ENCODE measurements at regions not wholly inside any gene's neighbourhood (a gene's known extent, or its start where the extent isn't known, plus 50 kb on each side); places are given as distances from the start of the nearest gene placed in this dataset.
"Not testable (repeated sequence)": the region's sequence is repeated elsewhere in the genome, so short reads cannot be mapped to it uniquely, and the experiment has no call there.

DNA sequence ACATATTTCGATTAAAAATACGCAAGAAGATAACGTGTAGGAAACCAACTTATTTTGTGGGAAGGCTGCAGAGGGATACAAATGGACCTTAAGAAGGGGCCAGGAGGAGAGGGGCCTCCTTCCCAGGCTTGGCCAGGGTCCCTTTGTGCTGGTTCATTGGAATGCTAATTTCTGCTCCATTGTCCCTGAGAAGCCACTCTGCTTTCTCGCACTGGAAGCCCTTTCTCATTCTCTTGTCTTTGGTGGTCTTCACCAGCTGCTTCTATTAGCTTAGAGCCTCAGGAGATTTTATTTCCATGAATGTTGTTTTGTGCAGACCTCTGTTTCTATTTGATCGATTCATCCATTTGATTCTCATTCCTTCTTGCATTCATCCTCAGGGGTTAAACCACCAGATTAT is 325.4 kb downstream of the TMEM38B start:
- H3K4me2 ChIP-seq (ENCODE audit: low read depth, low read length, poor library complexity, severe bottlenecking): no peak overlapping the region
- no peaks in the 10 kb centered on the region for H4K20me1 ChIP-seq (ENCODE audit: insufficient read depth, low read depth, low read length)
- H3K27me3 ChIP-seq (ENCODE audit: low read length): no peaks in the 10 kb centered on the region
- DNase-seq: no peak
- no peaks in the 10 kb centered on the region for H3K79me2 ChIP-seq (ENCODE audit: low read length)
- H3K27ac ChIP-seq (ENCODE audit: low read length): no peak overlapping the region
- H3K36me3 ChIP-seq (ENCODE audit: insufficient read depth, low read length): no peaks in the 10 kb centered on the region
- H3K4me1 ChIP-seq (ENCODE audit: low read length): no peaks in the 10 kb centered on the region
- no peaks in the 10 kb centered on the region for H3K9me3 ChIP-seq (ENCODE audit: low read length)
- H2AFZ ChIP-seq (ENCODE audit: low read length): no peak overlapping the region
- H3K4me3 ChIP-seq (ENCODE audit: low read length): no peak overlapping the region
- no peaks in the 10 kb centered on the region for H3K9me2 ChIP-seq (replicated peaks; ENCODE audit: insufficient read depth, low read length)
- no peak overlapping the region for H3K9ac ChIP-seq (ENCODE audit: low read length)

DNA sequence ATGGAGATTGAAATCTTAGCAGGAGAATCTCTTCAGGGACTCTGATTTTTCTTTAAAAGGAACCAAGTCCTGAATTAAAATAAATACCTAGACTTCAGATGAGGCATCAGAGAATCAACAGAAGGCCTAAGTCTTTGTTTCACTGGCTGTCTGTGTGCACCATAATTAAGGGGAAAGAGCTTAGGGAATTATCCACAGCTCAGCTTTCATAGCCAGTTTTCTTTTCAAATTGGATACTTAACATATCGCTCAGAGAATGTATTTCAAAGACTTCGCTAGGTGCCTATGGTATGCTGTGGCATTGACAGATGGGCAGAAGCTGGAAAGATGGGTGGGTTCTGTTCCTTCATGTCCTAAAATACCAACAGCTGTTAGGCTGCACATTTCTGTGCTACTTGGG is 325.8 kb downstream of the TMEM38B start:
- Histone ChIP-seq H3K4me2 (ENCODE audit: low read depth, low read length, poor library complexity, severe bottlenecking) (no peak overlapping the region), H3K9me3 (ENCODE audit: low read length) (no peaks in the 10 kb centered on the region), H4K20me1 (ENCODE audit: insufficient read depth, low read depth, low read length) (no peaks in the 10 kb centered on the region), H3K79me2 (ENCODE audit: low read length) (no peaks in the 10 kb centered on the region), H3K36me3 (ENCODE audit: insufficient read depth, low read length) (no peaks in the 10 kb centered on the region), H3K27me3 (ENCODE audit: low read length) (no peaks in the 10 kb centered on the region), H2AFZ (ENCODE audit: low read length) (no peak overlapping the region), H3K4me3 (ENCODE audit: low read length) (no peak overlapping the region), H3K4me1 (ENCODE audit: low read length) (no peaks in the 10 kb centered on the region), H3K9ac (ENCODE audit: low read length) (no peak overlapping the region), H3K27ac (ENCODE audit: low read length) (no peak overlapping the region), H3K9me2 (replicated peaks; ENCODE audit: insufficient read depth, low read length) (no peaks in the 10 kb centered on the region)
- no peak for DNase-seq

GRCh38 chr9:106023455-106023854 is 329.1 kb downstream of the TMEM38B start:
- no peaks in the 10 kb centered on the region for H3K79me2 ChIP-seq (ENCODE audit: low read length)
- no peaks in the 10 kb centered on the region for H4K20me1 ChIP-seq (ENCODE audit: insufficient read depth, low read depth, low read length)
- no peaks in the 10 kb centered on the region for H3K4me1 ChIP-seq (ENCODE audit: low read length)
- H3K27me3 ChIP-seq (ENCODE audit: low read length): no peaks in the 10 kb centered on the region
- no peaks in the 10 kb centered on the region for H3K36me3 ChIP-seq (ENCODE audit: insufficient read depth, low read length)
- H3K4me3 ChIP-seq (ENCODE audit: low read length): no peak overlapping the region
- H3K9me3 ChIP-seq (ENCODE audit: low read length): no peaks in the 10 kb centered on the region
- DNase-seq: no peak
- no peaks in the 10 kb centered on the region for H3K9me2 ChIP-seq (replicated peaks; ENCODE audit: insufficient read depth, low read length)
- no peak overlapping the region for H3K27ac ChIP-seq (ENCODE audit: low read length)
- no peak overlapping the region for H3K9ac ChIP-seq (ENCODE audit: low read length)
- H3K4me2 ChIP-seq (ENCODE audit: low read depth, low read length, poor library complexity, severe bottlenecking): no peak overlapping the region
- no peak overlapping the region for H2AFZ ChIP-seq (ENCODE audit: low read length)

- Histone ChIP-seq H3K4me3 (ENCODE audit: low read length) (no peak overlapping the region), H3K79me2 (ENCODE audit: low read length) (no peaks in the 10 kb centered on the region), H3K4me1 (ENCODE audit: low read length) (no peaks in the 10 kb centered on the region), H3K4me2 (ENCODE audit: low read depth, low read length, poor library complexity, severe bottlenecking) (no peak overlapping the region), H3K27me3 (ENCODE audit: low read length) (no peaks in the 10 kb centered on the region), H3K27ac (ENCODE audit: low read length) (no peak overlapping the region), H3K9me3 (ENCODE audit: low read length) (no peaks in the 10 kb centered on the region), H2AFZ (ENCODE audit: low read length) (no peak overlapping the region), H3K36me3 (ENCODE audit: insufficient read depth, low read length) (no peaks in the 10 kb centered on the region), H3K9me2 (replicated peaks; ENCODE audit: insufficient read depth, low read length) (no peaks in the 10 kb centered on the region), H3K9ac (ENCODE audit: low read length) (no peak overlapping the region), H4K20me1 (ENCODE audit: insufficient read depth, low read depth, low read length) (no peaks in the 10 kb centered on the region)
- DNase-seq: no peak
Observed at GRCh38 chr9:106025453-106025852, 331.1 kb downstream of the TMEM38B start.

DNA sequence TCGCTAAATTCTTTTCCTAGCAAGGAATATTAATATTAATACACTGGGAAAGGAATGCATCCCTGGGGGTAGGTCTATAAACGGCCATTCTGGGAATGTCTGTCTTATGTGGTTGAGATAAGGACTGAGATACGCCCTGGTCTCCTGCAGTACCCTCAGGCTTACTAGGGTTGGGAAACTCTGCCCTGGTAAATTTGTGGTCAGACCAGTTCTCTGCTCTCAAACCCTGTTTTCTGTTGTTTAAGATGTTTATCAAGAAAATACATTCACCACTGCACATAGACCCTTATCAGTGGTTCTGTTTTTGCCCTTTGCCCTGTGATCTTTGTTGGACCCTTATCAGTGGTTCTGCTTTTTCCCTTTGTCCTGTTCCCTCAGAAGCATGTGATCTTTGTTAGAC is 335.8 kb downstream of the TMEM38B start:
- H3K9me2 ChIP-seq (replicated peaks; ENCODE audit: insufficient read depth, low read length); H3K4me2 ChIP-seq (ENCODE audit: low read depth, low read length, poor library complexity, severe bottlenecking); H3K36me3 ChIP-seq (ENCODE audit: insufficient read depth, low read length); H3K27me3 ChIP-seq (ENCODE audit: low read length); H2AFZ ChIP-seq (ENCODE audit: low read length); H4K20me1 ChIP-seq (ENCODE audit: insufficient read depth, low read depth, low read length); H3K4me3 ChIP-seq (ENCODE audit: low read length); H3K9me3 ChIP-seq (ENCODE audit: low read length); H3K4me1 ChIP-seq (ENCODE audit: low read length); H3K79me2 ChIP-seq (ENCODE audit: low read length); H3K9ac ChIP-seq (ENCODE audit: low read length); H3K27ac ChIP-seq (ENCODE audit: low read length); DNase-seq: not testable (repeated sequence)

DNA sequence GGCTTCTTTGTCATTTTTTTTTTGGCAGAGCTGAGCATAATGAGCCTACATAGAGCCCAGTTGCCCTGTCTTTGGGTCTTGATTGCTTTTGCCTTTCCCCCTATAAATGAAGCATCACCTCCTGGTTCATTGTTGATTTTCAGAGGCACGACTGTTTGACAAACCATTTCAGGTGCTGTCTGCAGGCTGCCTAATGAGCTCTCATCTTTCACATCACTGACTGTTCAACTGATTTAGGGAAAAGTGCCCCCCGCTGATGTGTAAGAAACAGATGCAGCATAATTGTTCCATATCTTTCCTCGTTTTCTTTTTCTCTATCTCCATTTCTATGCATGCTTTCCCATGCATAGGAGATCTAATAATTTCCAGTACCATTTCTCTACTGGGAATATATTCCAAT is 338.6 kb downstream of the TMEM38B start:
- H3K79me2 ChIP-seq (ENCODE audit: low read length): no peaks in the 10 kb centered on the region
- no peaks in the 10 kb centered on the region for H3K36me3 ChIP-seq (ENCODE audit: insufficient read depth, low read length)
- H3K27me3 ChIP-seq (ENCODE audit: low read length): no peaks in the 10 kb centered on the region
- no peak overlapping the region for H3K4me2 ChIP-seq (ENCODE audit: low read depth, low read length, poor library complexity, severe bottlenecking)
- no peak overlapping the region for H3K4me3 ChIP-seq (ENCODE audit: low read length)
- no peak overlapping the region for H3K27ac ChIP-seq (ENCODE audit: low read length)
- H2AFZ ChIP-seq (ENCODE audit: low read length): no peak overlapping the region
- no peak overlapping the region for H3K9ac ChIP-seq (ENCODE audit: low read length)
- no peaks in the 10 kb centered on the region for H4K20me1 ChIP-seq (ENCODE audit: insufficient read depth, low read depth, low read length)
- no peaks in the 10 kb centered on the region for H3K9me2 ChIP-seq (replicated peaks; ENCODE audit: insufficient read depth, low read length)
- H3K4me1 ChIP-seq (ENCODE audit: low read length): no peaks in the 10 kb centered on the region
- DNase-seq: no peak
- H3K9me3 ChIP-seq (ENCODE audit: low read length): no peaks in the 10 kb centered on the region

DNA sequence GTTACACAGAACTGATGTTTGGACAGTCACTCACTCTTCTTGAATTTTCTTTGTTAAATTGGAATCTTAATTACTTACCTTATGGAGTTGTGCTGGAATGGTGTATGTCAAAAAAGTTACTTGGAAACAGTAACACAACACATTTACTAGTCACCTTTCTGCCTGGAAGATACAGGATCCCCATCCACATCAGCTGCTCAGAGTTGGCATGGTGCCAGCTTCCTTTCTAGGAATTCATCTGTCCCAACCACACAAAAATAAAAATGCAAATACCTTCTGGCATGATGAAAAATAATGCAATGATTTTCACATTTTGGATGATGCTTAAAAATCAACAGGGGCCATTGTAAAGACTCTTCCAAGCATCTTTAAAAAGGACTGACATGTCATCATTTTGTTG is 341.5 kb downstream of the TMEM38B start:
- H3K9me2 ChIP-seq (replicated peaks; ENCODE audit: insufficient read depth, low read length): no peaks in the 10 kb centered on the region
- H2AFZ ChIP-seq (ENCODE audit: low read length): no peak overlapping the region
- no peaks in the 10 kb centered on the region for H4K20me1 ChIP-seq (ENCODE audit: insufficient read depth, low read depth, low read length)
- no peaks in the 10 kb centered on the region for H3K36me3 ChIP-seq (ENCODE audit: insufficient read depth, low read length)
- no peak overlapping the region for H3K4me3 ChIP-seq (ENCODE audit: low read length)
- no peak overlapping the region for H3K4me2 ChIP-seq (ENCODE audit: low read depth, low read length, poor library complexity, severe bottlenecking)
- no peak overlapping the region for H3K9ac ChIP-seq (ENCODE audit: low read length)
- DNase-seq: no peak
- H3K9me3 ChIP-seq (ENCODE audit: low read length): no peaks in the 10 kb centered on the region
- H3K27me3 ChIP-seq (ENCODE audit: low read length): no peaks in the 10 kb centered on the region
- no peak overlapping the region for H3K27ac ChIP-seq (ENCODE audit: low read length)
- no peaks in the 10 kb centered on the region for H3K4me1 ChIP-seq (ENCODE audit: low read length)
- no peaks in the 10 kb centered on the region for H3K79me2 ChIP-seq (ENCODE audit: low read length)

GRCh38 chr9:106038266-106039001 is 344.1 kb downstream of the TMEM38B start:
- Histone ChIP-seq H2AFZ (ENCODE audit: low read length) (no peak overlapping the region), H3K9me3 (ENCODE audit: low read length) (no peaks in the 10 kb centered on the region), H3K27me3 (ENCODE audit: low read length) (no peaks in the 10 kb centered on the region), H3K4me1 (ENCODE audit: low read length) (no peaks in the 10 kb centered on the region), H3K9me2 (replicated peaks; ENCODE audit: insufficient read depth, low read length) (no peaks in the 10 kb centered on the region), H3K4me2 (ENCODE audit: low read depth, low read length, poor library complexity, severe bottlenecking) (no peak overlapping the region), H3K4me3 (ENCODE audit: low read length) (no peak overlapping the region), H3K9ac (ENCODE audit: low read length) (no peak overlapping the region), H4K20me1 (ENCODE audit: insufficient read depth, low read depth, low read length) (no peaks in the 10 kb centered on the region), H3K36me3 (ENCODE audit: insufficient read depth, low read length) (no peaks in the 10 kb centered on the region), H3K27ac (ENCODE audit: low read length) (no peak overlapping the region), H3K79me2 (ENCODE audit: low read length) (no peaks in the 10 kb centered on the region)
- DNase-seq: no peak

Measured in Karpas-422 (cell line).